Spleen (tissue), 11 donors: ENCODE measurements at regions not wholly inside any gene's neighbourhood (a gene's known extent, or its start where the extent isn't known, plus 50 kb on each side); places are given as distances from the start of the nearest gene placed in this dataset.
A peak's percentile ranks its signal among the peaks of the same experiment; 100 is the strongest.
"Not testable (repeated sequence)": the region's sequence is repeated elsewhere in the genome, so short reads cannot be mapped to it uniquely, and the experiment has no call there.

Source experiments
- DNase-seq: peaks from one replicate; pipeline ENCODE4 v3.0.0-alpha.2; 2020
- H3K27ac ChIP-seq, 8 donors: fragments of 200-600 bp; sonication (generic) in 7 of 8; 1 replicate in 4 of 8; 2 replicates in 4 of 8; pipeline versions ENCODE4 v1.5.0 to v1.8.0; 2016 to 2021; ENCODE audit warnings: inconsistent platforms in 4 of 8, mild to moderate bottlenecking in 4 of 8, moderate library complexity in 1 of 8
- H3K27me3 ChIP-seq, 7 donors: fragments of 200-600 bp; sonication (generic) in 6 of 7; replicated peaks in 1 of 7; 1 replicate in 4 of 7; 2 replicates in 3 of 7; pipeline versions ENCODE4 v1.5.0 to v1.8.0; 2016 to 2021; ENCODE audit warnings: inconsistent platforms in 3 of 7, mild to moderate bottlenecking in 1 of 7
- H3K36me3 ChIP-seq, 6 donors: fragments of 200-600 bp; sonication (generic) in 5 of 6; 1 replicate in 4 of 6; 2 replicates in 2 of 6; pipeline versions ENCODE4 v1.5.0 to v1.8.0; 2016 to 2021; ENCODE audit warnings: inconsistent platforms in 2 of 6
- H3K4me1 ChIP-seq, 6 donors: fragments of 200-600 bp; sonication (generic) in 5 of 6; 1 replicate in 3 of 6; 2 replicates in 3 of 6; pipeline versions ENCODE4 v1.5.0 to v1.8.0; 2016 to 2021; ENCODE audit warnings: inconsistent platforms in 3 of 6
- H3K4me3 ChIP-seq, 8 donors: fragments of 200-600 bp; sonication (generic) in 7 of 8; 1 replicate in 4 of 8; 2 replicates in 4 of 8; pipeline versions ENCODE4 v1.5.0 to v1.8.0; 2016 to 2021; ENCODE audit warnings: inconsistent platforms in 4 of 8, mild to moderate bottlenecking in 4 of 8, moderate library complexity in 2 of 8
- H3K9me3 ChIP-seq, 8 donors: fragments of 200-600 bp; sonication (generic) in 7 of 8; 1 replicate in 4 of 8; 2 replicates in 4 of 8; pipeline versions ENCODE4 v1.5.0 to v1.8.0; 2016 to 2021; ENCODE audit warnings: inconsistent platforms in 4 of 8
- POLR2A ChIP-seq, 3 donors: fragments of 450-650 bp; IDR thresholded peaks; one replicate each; pipeline ENCODE4 v1.5.1; 2017; ENCODE audit warnings: antibody characterized with exemption in 3 of 3, mild to moderate bottlenecking in 1 of 3
- POLR2AphosphoS5 ChIP-seq, 3 donors: sonication (generic); formaldehyde crosslinking; IDR thresholded peaks; one replicate each; pipeline ENCODE4 v1.5.1; 2017; ENCODE audit warnings: antibody characterized with exemption in 3 of 3
- WGBS, 5 donors: extraction: QIAGEN DNeasy Blood & Tissue Kit in 3 of 5; methylation state at CpG; one replicate each; pipeline versions ENCODE4 v1.1.5 to v1.1.7; 2013 to 2018; 5-methylcytosine and 5-hydroxymethylcytosine counted together
- intact Hi-C: fragments of 100-400 bp; cut with DNase I; formaldehyde crosslinking; loops from one replicate; pipeline ENCODE4 v1.15.0; 2023; ENCODE audit warnings: low total_unique reads
- TF ChIP-seq, protein P1 (sequence below), 11 experiments: fragments of 200-600 bp in 7 of 11; fragments of 450-650 bp in 4 of 11; sonication (generic) in 4 of 11; IDR thresholded peaks in 8 of 11; conservative IDR thresholded peaks in 3 of 11; 1 replicate in 7 of 11; 2 replicates in 4 of 11; pipeline versions ENCODE4 v1.4.0 to v1.8.0; 2016 to 2021; ENCODE audit warnings: antibody characterized with exemption in 11 of 11, inconsistent platforms in 4 of 11, mild to moderate bottlenecking in 1 of 11
- donor health status: healthy with polysubstance abuse.
- donor health status: DM: no; HTN: no; CAD: no; lungs with moderate emphysema.
- donor health status: DM: no; HTN: no; CAD: no.
- donor health status: Bipolar disorder and iron deficiency.
- donor health status: healthy.
- donor health status: DM: no; HTN: no; CAD: no.
- donor health status: DM: yes; HTN: yes; CAD: no.

DNA sequence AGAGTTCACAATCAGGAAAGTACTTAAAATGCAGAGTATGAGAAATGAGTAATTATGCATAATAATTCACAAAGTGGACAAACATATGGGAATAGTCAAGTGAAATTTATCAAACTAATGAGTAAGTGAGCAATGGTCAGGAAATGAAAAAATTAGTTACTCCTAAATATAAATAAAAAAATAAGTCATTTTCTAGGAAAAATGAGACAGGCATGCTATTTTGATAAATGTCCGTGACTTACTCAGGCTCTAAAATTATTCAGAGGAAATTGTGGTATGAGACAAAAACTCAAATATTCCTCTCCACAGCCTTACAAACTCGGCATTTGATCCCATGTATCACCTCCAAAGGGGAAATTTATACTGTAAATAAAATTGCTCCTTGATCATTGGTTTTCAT, 181.2 kb downstream of the COX18 start:
- Histone ChIP-seq H3K4me1 (no peaks in the 10 kb centered on the region), H3K27me3 (no peaks in the 10 kb centered on the region), H3K4me3 (no peak overlapping the region), H3K9me3 (peaks cover 0 to 6% (median 0%) of the 10 kb centered on the region in 8 donors), H3K27ac (no peak overlapping the region), H3K36me3 (no peaks in the 10 kb centered on the region)
- intact Hi-C loops = no loop called here
- TF ChIP-seq, protein P1, sequence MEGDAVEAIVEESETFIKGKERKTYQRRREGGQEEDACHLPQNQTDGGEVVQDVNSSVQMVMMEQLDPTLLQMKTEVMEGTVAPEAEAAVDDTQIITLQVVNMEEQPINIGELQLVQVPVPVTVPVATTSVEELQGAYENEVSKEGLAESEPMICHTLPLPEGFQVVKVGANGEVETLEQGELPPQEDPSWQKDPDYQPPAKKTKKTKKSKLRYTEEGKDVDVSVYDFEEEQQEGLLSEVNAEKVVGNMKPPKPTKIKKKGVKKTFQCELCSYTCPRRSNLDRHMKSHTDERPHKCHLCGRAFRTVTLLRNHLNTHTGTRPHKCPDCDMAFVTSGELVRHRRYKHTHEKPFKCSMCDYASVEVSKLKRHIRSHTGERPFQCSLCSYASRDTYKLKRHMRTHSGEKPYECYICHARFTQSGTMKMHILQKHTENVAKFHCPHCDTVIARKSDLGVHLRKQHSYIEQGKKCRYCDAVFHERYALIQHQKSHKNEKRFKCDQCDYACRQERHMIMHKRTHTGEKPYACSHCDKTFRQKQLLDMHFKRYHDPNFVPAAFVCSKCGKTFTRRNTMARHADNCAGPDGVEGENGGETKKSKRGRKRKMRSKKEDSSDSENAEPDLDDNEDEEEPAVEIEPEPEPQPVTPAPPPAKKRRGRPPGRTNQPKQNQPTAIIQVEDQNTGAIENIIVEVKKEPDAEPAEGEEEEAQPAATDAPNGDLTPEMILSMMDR (IDR thresholded peaks at IDR 0.05 in 8 of 11, conservative IDR thresholded peaks at IDR 0.05 in 3 of 11) = no peak
- TF ChIP-seq POLR2A (IDR thresholded peaks at IDR 0.05) (no peak), POLR2AphosphoS5 (IDR thresholded peaks at IDR 0.05) (no peak)
- DNase-seq = no peak
- 35 to 67% (median 49%) methylated on average over 2 of the region's 2 CpGs for WGBS, 5 donors

DNA sequence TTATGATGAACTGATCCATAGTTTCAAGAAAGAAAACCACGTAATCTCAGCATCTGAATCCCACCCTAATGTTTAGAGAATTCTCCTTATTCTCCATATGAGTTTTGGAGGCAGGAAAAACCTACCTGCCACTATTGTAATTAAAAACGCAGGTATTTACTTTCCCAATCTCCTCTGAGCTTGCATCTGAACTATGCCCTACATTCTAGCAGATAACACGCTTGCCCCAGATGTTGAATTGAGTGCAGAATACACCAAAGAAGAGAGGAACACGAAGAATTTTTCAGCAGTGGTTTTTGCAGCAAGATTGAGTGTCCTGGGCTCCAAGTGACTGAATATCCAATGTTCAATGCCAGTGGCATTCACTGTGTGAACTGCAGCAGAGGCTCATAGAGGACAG, 182.4 kb downstream of the COX18 start:
- Histone ChIP-seq H3K4me3 (no peak overlapping the region), H3K9me3 (peaks cover 0 to 10% (median 0%) of the 10 kb centered on the region in 8 donors)
- intact Hi-C loops = no loop called here

DNA sequence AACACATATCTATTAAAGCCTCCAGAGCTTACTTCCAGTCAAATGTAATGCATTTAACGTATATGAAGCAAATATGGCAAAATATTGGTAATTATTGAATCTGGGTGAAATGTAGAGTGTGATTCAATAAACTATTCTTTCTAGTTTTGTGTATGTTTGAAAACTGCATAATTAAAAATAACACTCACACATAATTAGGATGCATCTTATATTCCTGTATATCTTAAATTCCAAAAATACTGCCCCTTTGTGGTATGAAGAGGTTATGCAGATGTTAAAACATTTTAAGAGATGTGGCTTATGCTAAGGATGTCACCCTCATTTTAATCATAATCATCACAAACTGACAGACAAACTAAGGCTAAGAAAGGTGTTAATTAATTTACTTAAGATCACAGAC, 182.9 kb downstream of the COX18 start:
- H3K4me1 ChIP-seq = no peaks in the 10 kb centered on the region
- H3K4me3 ChIP-seq = no peak overlapping the region
- no peak for TF ChIP-seq POLR2AphosphoS5 (IDR thresholded peaks at IDR 0.05)
- TF ChIP-seq, protein P1 (IDR thresholded peaks at IDR 0.05 in 8 of 11, conservative IDR thresholded peaks at IDR 0.05 in 3 of 11) = no peak
- no peak for TF ChIP-seq POLR2A (IDR thresholded peaks at IDR 0.05)
- no peak for DNase-seq
- WGBS, 5 donors = 77 to 90% (median 83%) methylated on average over 1 of the region's 1 CpG
- intact Hi-C loops = no loop called here
- no peaks in the 10 kb centered on the region for H3K36me3 ChIP-seq
- H3K27ac ChIP-seq = no peak overlapping the region
- H3K9me3 ChIP-seq = peaks cover 0 to 10% (median 0%) of the 10 kb centered on the region in 8 donors
- no peaks in the 10 kb centered on the region for H3K27me3 ChIP-seq

More for the DNA sequence above, 182.4 kb downstream of the COX18 start:
- Histone ChIP-seq H3K27ac (no peak overlapping the region), H3K36me3 (no peaks in the 10 kb centered on the region), H3K27me3 (no peaks in the 10 kb centered on the region), H3K4me1 (no peaks in the 10 kb centered on the region)
- TF ChIP-seq, protein P1 (IDR thresholded peaks at IDR 0.05 in 8 of 11, conservative IDR thresholded peaks at IDR 0.05 in 3 of 11) = no peak
- TF ChIP-seq POLR2A (IDR thresholded peaks at IDR 0.05) (no peak), POLR2AphosphoS5 (IDR thresholded peaks at IDR 0.05) (no peak)
- 62 to 82% (median 73%) methylated on average over 4 of the region's 4 CpGs for WGBS, 5 donors
- DNase-seq = no peak

DNA sequence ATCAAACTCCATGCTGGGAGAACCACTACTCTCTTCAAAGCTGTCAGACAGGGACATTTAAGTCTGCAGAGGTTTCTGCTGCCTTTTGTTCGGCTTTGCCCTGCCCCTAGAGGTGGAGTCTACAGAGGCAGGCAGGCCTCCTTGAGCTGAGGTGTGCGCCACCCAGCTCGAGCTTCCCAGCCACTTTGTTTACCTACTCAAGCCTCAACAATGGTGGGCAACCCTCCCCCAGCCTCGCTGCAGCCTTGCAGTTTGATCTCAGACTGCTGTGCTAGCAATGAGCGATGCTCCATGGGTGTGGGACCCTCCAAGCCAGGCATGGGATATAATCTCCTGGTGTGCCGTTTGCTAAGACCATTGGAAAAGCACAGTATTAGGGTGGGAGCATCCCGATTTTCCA, 185.3 kb downstream of the COX18 start:
- 69 to 97% (median 82%) methylated on average over 7 of the region's 7 CpGs for WGBS, 5 donors

DNA sequence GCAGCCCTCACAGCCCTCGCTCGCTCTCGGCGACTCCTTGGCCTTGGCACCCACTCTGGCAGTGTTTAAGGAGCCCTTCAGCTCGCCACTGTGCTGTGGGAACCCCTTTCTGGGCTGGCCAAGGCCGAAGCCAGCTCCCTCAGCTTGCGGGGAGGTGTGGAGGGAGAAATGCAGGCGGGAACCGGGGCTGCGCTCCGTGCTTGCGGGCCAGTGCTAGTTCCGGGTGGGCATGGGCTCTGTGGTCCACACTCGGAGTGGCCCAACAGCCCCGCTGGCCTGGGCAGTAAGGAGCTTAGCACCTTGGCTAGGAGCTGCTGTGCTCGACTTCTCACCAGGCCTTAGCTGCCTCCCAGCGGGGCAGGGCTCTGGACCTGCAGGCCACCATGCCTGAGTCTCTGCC, 192.6 kb downstream of the COX18 start:
- no peaks in the 10 kb centered on the region for H3K4me1 ChIP-seq
- WGBS, 5 donors = 80 to 88% (median 84%) methylated on average over 16 to 17 of the region's 17 CpGs
- no peak overlapping the region for H3K27ac ChIP-seq
- no peak for TF ChIP-seq POLR2A (IDR thresholded peaks at IDR 0.05)
- TF ChIP-seq POLR2AphosphoS5 (IDR thresholded peaks at IDR 0.05) = no peak
- TF ChIP-seq, protein P1 (IDR thresholded peaks at IDR 0.05 in 8 of 11, conservative IDR thresholded peaks at IDR 0.05 in 3 of 11) = no peak
- peaks cover 0 to 23% (median 5%) of the 10 kb centered on the region in 8 donors for H3K9me3 ChIP-seq
- H3K27me3 ChIP-seq = no peaks in the 10 kb centered on the region
- no peak overlapping the region for H3K4me3 ChIP-seq
- intact Hi-C loops = no loop called here
- peak; percentile 74 for DNase-seq
- H3K36me3 ChIP-seq = no peaks in the 10 kb centered on the region

More for the DNA sequence above, 185.3 kb downstream of the COX18 start:
- intact Hi-C loops, H3K27ac ChIP-seq, DNase-seq, H3K4me1 ChIP-seq, H3K27me3 ChIP-seq, H3K4me3 ChIP-seq, H3K36me3 ChIP-seq: not testable (repeated sequence)
- H3K9me3 ChIP-seq = peaks cover 0 to 19% (median 7%) of the 10 kb centered on the region in 8 donors
